Endodermal cell (in vitro differentiated cells): ENCODE measurements at regions not wholly inside any gene's neighbourhood (a gene's known extent, or its start where the extent isn't known, plus 50 kb on each side); places are given as distances from the start of the nearest gene placed in this dataset.

ENCODE experiments used
- DNase-seq: peaks from one replicate; pipeline ENCODE4 v3.0.0-alpha.2; 2017
- H3K27ac ChIP-seq: 2 replicates; pipeline ENCODE4 v1.5.1; 2013; ENCODE audit warnings: mild to moderate bottlenecking, low read depth, low read length, moderate library complexity
- H3K27me3 ChIP-seq: 2 replicates; pipeline ENCODE4 v1.6.1; 2013; ENCODE audit warnings: mild to moderate bottlenecking, low read length, moderate library complexity; ENCODE audit not compliant: insufficient read depth, control insufficient read depth, poor library complexity, severe bottlenecking
- H3K36me3 ChIP-seq: 2 replicates; pipeline ENCODE4 v1.7.0; 2013; ENCODE audit warnings: mild to moderate bottlenecking, low read length, moderate library complexity; ENCODE audit not compliant: control insufficient read depth, insufficient read depth
- H3K4me1 ChIP-seq: one replicate; pipeline ENCODE4 v1.7.0; 2013; ENCODE audit warnings: low read length; ENCODE audit not compliant: control insufficient read depth, insufficient read depth
- H3K4me3 ChIP-seq: 2 replicates; pipeline ENCODE4 v1.5.1; 2013; ENCODE audit warnings: mild to moderate bottlenecking, low read length, moderate library complexity
- H3K9ac ChIP-seq: 2 replicates; pipeline ENCODE4 v1.6.1; 2013; ENCODE audit warnings: mild to moderate bottlenecking, low read length, moderate library complexity; ENCODE audit not compliant: poor library complexity, severe bottlenecking; ENCODE audit errors: extremely low read depth
- H3K9me3 ChIP-seq: 2 replicates; pipeline ENCODE4 v1.6.1; 2013; ENCODE audit warnings: mild to moderate bottlenecking, low read length, moderate library complexity; ENCODE audit not compliant: control insufficient read depth
- H3K27ac Mint-ChIP-seq: 2 replicates; pipeline ENCODE4 v1.8.0; 2020; ENCODE audit warnings: mixed read lengths
- H3K27me3 Mint-ChIP-seq: 2 replicates; pipeline ENCODE4 v1.8.0; 2021; ENCODE audit warnings: mild to moderate bottlenecking, mixed read lengths; ENCODE audit not compliant: insufficient read depth
- H3K36me3 Mint-ChIP-seq: 2 replicates; pipeline ENCODE4 v1.8.0; 2020; ENCODE audit warnings: low read depth, mixed read lengths
- H3K4me1 Mint-ChIP-seq: 2 replicates; pipeline ENCODE4 v1.8.0; 2020; ENCODE audit warnings: mixed read lengths
- H3K4me3 Mint-ChIP-seq: 2 replicates; pipeline ENCODE4 v1.8.0; 2020; ENCODE audit warnings: mild to moderate bottlenecking, moderate library complexity, mixed read lengths
- H3K9me3 Mint-ChIP-seq: 2 replicates; pipeline ENCODE4 v1.8.0; 2020; ENCODE audit warnings: mild to moderate bottlenecking, mixed read lengths
- CTCF ChIP-seq: fragments of 200-600 bp; sonication (generic); conservative IDR thresholded peaks from 2 replicates; pipeline ENCODE4 v1.5.0; 2021; ENCODE audit warnings: antibody characterized with exemption, mild to moderate bottlenecking
- WGBS, 2 experiments: methylation state at CpG; one replicate each; pipeline versions ENCODE4 v1.1.5 to v1.1.7; 2013; ENCODE audit warnings: missing lambda C conversion rate in 2 of 2, mixed read lengths in 1 of 2; ENCODE audit not compliant: insufficient coverage in 1 of 2, insufficient read length in 1 of 2; 5-methylcytosine and 5-hydroxymethylcytosine counted together

GRCh38 chr22:49649166-49650068 is 178.3 kb downstream of the BRD1 start:
- no peak overlapping the region for H3K27ac Mint-ChIP-seq
- H3K27me3 Mint-ChIP-seq: no peaks in the 10 kb centered on the region
- WGBS, 2 experiments: 62 to 90% methylated on average over 20 to 29 of the region's 29 CpGs

GRCh38 chr22:49648053-49648452 is 179.6 kb downstream of the BRD1 start:
- Histone ChIP-seq H3K9me3 (no peaks in the 10 kb centered on the region), H3K27me3 (no peaks in the 10 kb centered on the region), H3K4me3 (no peak overlapping the region), H3K4me1 (no peaks in the 10 kb centered on the region), H3K36me3 (no peaks in the 10 kb centered on the region), H3K9ac (no peak overlapping the region), H3K27ac (no peak overlapping the region)
- Mint-ChIP-seq H3K27me3 (no peaks in the 10 kb centered on the region), H3K36me3 (no peaks in the 10 kb centered on the region), H3K9me3 (no peaks in the 10 kb centered on the region), H3K27ac (no peak overlapping the region), H3K4me3 (no peak overlapping the region), H3K4me1 (no peaks in the 10 kb centered on the region)
- WGBS, 2 experiments: 89 to 92% methylated on average over 7 to 16 of the region's 16 CpGs
- DNase-seq: no peak
- TF ChIP-seq CTCF: no peak

More at GRCh38 chr22:49649166-49650068, 178.3 kb downstream of the BRD1 start:
- no peaks in the 10 kb centered on the region for H3K27me3 ChIP-seq
- H3K4me3 ChIP-seq: no peak overlapping the region
- peak overlapping the region; percentile 68 for H3K27ac ChIP-seq
- H3K36me3 ChIP-seq: no peaks in the 10 kb centered on the region
- TF ChIP-seq CTCF: no peak
- Mint-ChIP-seq H3K4me3 (no peak overlapping the region), H3K4me1 (no peaks in the 10 kb centered on the region), H3K36me3 (no peaks in the 10 kb centered on the region), H3K9me3 (no peaks in the 10 kb centered on the region)
- no peak overlapping the region for H3K9ac ChIP-seq
- no peaks in the 10 kb centered on the region for H3K9me3 ChIP-seq
- DNase-seq: no peak
- no peaks in the 10 kb centered on the region for H3K4me1 ChIP-seq

GRCh38 chr22:49647627-49648026 is 180.0 kb downstream of the BRD1 start:
- H3K4me3 ChIP-seq: no peak overlapping the region
- Mint-ChIP-seq H3K36me3 (no peaks in the 10 kb centered on the region), H3K4me1 (no peaks in the 10 kb centered on the region), H3K27me3 (no peaks in the 10 kb centered on the region), H3K4me3 (no peak overlapping the region), H3K9me3 (no peaks in the 10 kb centered on the region), H3K27ac (no peak overlapping the region)
- 81 to 100% methylated on average over 1 to 3 of the region's 3 CpGs for WGBS, 2 experiments
- H3K27ac ChIP-seq: no peak overlapping the region
- no peak for DNase-seq
- no peaks in the 10 kb centered on the region for H3K9me3 ChIP-seq
- no peaks in the 10 kb centered on the region for H3K36me3 ChIP-seq
- no peaks in the 10 kb centered on the region for H3K27me3 ChIP-seq
- no peak overlapping the region for H3K9ac ChIP-seq
- no peak for TF ChIP-seq CTCF
- no peaks in the 10 kb centered on the region for H3K4me1 ChIP-seq
